Activated CD8-positive, alpha-beta memory T cell treated with anti-CD3 and anti-CD28 coated beads, Interleukin-2, amount 10 ng/mL, durations not matched to agents 7 days and 5 days (primary cell): ENCODE measurements at regions not wholly inside any gene's neighbourhood (a gene's known extent, or its start where the extent isn't known, plus 50 kb on each side); places are given as distances from the start of the nearest gene placed in this dataset.
"Not testable (repeated sequence)": the region's sequence is repeated elsewhere in the genome, so short reads cannot be mapped to it uniquely, and the experiment has no call there.

Source experiments
- ATAC-seq: fragments of 150-1000 bp; cut with Tn5 transposase; one replicate; pipeline ENCODE4 v1.10.0; 2021; ENCODE audit warnings: moderate library complexity
- CTCF ChIA-PET: fragments of 350-600 bp; sonication (Branson Sonifier 250); formaldehyde crosslinking; loops from one replicate; lab custom pipeline; 2021; ENCODE audit warnings: antibody characterized with exemption; lab: Charles Lee
- DNase-seq: peaks from one replicate; pipeline ENCODE4 v3.0.0-alpha.2; 2020
- H3K27ac Mint-ChIP-seq: one replicate; pipeline ENCODE4 v1.8.0; 2021; ENCODE audit warnings: mild to moderate bottlenecking, mixed read lengths
- H3K27me3 Mint-ChIP-seq: one replicate; pipeline ENCODE4 v1.8.0; 2021; ENCODE audit warnings: mixed read lengths
- H3K36me3 Mint-ChIP-seq: one replicate; pipeline ENCODE4 v1.8.0; 2021; ENCODE audit warnings: mild to moderate bottlenecking, mixed read lengths
- H3K4me1 Mint-ChIP-seq: one replicate; pipeline ENCODE4 v1.8.0; 2021; ENCODE audit warnings: mixed read lengths
- H3K4me3 Mint-ChIP-seq: one replicate; pipeline ENCODE4 v1.8.0; 2021; ENCODE audit warnings: mild to moderate bottlenecking, moderate library complexity, mixed read lengths
- H3K9me3 Mint-ChIP-seq: one replicate; pipeline ENCODE4 v1.8.0; 2022; ENCODE audit warnings: low read depth, mixed read lengths

DNA sequence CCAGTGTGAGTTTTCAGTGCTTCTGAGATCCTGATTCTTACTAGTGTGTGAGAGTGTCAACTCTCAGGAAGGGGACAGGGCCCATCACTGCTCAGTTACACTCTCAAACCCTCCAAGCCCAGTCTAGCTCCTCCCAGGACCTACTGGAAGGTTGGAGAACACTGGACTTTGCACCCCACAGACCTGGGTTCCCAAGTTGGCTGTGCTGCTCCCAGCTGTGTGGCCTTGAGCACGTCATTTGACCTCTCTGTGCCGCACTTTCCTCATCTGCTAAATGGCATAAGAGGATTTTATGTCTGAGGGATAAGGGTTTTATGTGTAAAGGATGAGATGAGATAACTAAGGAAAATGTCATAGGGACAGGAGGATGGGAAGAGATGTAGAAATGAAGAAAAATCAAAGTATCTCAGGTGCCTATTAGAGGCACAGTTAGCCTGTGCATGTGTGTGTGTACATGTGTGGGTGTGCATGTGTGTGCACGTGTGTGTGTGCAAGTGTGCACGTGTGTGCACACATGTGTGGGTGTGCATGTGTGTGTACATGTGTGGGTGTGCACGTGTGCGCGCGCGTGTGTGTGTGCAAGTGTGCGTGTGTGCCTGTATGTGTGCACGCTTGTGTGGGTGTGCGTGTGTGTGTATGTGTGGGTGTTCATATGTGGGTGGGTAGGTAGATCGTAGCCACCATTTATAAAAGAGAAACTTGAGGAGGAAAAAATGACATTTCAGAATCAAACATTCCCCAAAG, 108.0 kb upstream of the GRK3 start:
- Mint-ChIP-seq H3K36me3 (peaks cover 43% of the 10 kb centered on the region), H3K27ac (peak overlapping the region; percentile 0)

GRCh38 chr22:25458631-25459030, 105.8 kb upstream of the GRK3 start:
- ATAC-seq, H3K9me3 Mint-ChIP-seq, DNase-seq, H3K4me3 Mint-ChIP-seq, H3K27me3 Mint-ChIP-seq, CTCF ChIA-PET, H3K27ac Mint-ChIP-seq: not testable (repeated sequence)
- Mint-ChIP-seq H3K4me1 (peaks cover 13% of the 10 kb centered on the region), H3K36me3 (peaks cover 44% of the 10 kb centered on the region)

More for the DNA sequence above, 108.0 kb upstream of the GRK3 start:
- H3K9me3 Mint-ChIP-seq, DNase-seq, H3K4me3 Mint-ChIP-seq, ATAC-seq, CTCF ChIA-PET, H3K27me3 Mint-ChIP-seq: not testable (repeated sequence)
- H3K4me1 Mint-ChIP-seq = peaks cover 25% of the 10 kb centered on the region

GRCh38 chr22:25460682-25461081, 103.8 kb upstream of the GRK3 start:
- not testable (repeated sequence) for H3K4me3 Mint-ChIP-seq, H3K9me3 Mint-ChIP-seq, ATAC-seq, DNase-seq, H3K27me3 Mint-ChIP-seq
- H3K27ac Mint-ChIP-seq = peak overlapping the region; percentile 50
- peaks cover 11% of the 10 kb centered on the region for H3K4me1 Mint-ChIP-seq
- H3K36me3 Mint-ChIP-seq = peaks cover 40% of the 10 kb centered on the region
- CTCF ChIA-PET = interaction anchor here (6.0 kb wide), 1 partner anchor 313 kb away, joined by 45 read pairs; no protein-coding TSS in a partner anchor

DNA sequence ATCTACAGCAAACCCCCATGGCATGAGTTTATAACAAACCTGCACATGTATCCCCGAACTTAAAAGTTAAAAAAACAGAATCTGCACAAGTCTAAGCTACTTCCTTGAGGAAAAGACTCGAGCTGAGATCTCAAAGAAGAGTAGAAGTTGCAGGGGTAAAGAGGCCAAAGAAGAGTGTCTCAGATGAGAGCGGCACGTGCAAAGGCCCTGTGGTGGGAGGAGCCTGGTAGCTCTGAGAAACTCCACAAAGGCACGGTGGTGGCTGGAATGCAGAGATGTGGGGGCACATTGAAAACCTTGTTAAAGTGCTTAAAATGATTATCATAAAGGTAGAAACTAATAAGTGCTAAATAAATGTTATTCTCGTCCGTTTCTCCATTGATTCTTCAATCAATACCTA, 103.2 kb upstream of the GRK3 start:
- CTCF ChIA-PET = interaction anchor here (1.0 to 6.0 kb wide), 4 partner anchors 10 to 318 kb away, joined by 3 to 45 read pairs (median 14); no protein-coding TSS in a partner anchor
- Mint-ChIP-seq H3K27ac (peak overlapping the region; percentile 24), H3K36me3 (peaks cover 46% of the 10 kb centered on the region), H3K4me1 (peaks cover 16% of the 10 kb centered on the region), H3K27me3 (no peaks in the 10 kb centered on the region), H3K4me3 (no peak overlapping the region), H3K9me3 (no peaks in the 10 kb centered on the region)
- ATAC-seq = no peak
- DNase-seq = no peak

GRCh38 chr22:25462474-25463346, 101.8 kb upstream of the GRK3 start:
- peaks cover 46% of the 10 kb centered on the region for H3K36me3 Mint-ChIP-seq
- peak; percentile 85 for DNase-seq

DNA sequence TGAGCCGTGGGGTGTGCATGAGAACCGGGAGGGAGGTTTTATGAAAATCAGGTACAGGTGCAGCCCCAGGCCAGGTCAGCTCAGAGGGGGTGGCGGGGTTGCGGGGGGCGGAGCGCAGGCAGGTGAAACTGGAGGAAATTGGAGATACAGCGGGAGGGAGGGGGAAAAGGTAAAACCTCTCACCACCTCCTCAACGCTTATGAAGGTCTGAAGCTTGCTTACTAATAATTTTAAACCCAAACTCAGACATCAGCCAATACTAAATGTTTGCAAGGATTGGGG, 101.2 kb upstream of the GRK3 start:
- H3K9me3 Mint-ChIP-seq, H3K4me3 Mint-ChIP-seq, ATAC-seq, DNase-seq, H3K27me3 Mint-ChIP-seq: not testable (repeated sequence)
- Mint-ChIP-seq H3K36me3 (peaks cover 46% of the 10 kb centered on the region), H3K27ac (peak overlapping the region; percentile 53), H3K4me1 (peaks cover 15% of the 10 kb centered on the region)
- CTCF ChIA-PET = interaction anchor here (0.7 to 6.0 kb wide), 10 partner anchors 16 to 867 kb away, joined by 3 to 45 read pairs (median 4); no protein-coding TSS in a partner anchor

More at GRCh38 chr22:25462474-25463346, 101.8 kb upstream of the GRK3 start:
- H3K27ac Mint-ChIP-seq = peak overlapping the region; percentile 68
- CTCF ChIA-PET = interaction anchor here (0.6 to 6.0 kb wide), 27 partner anchors 11 to 868 kb away, joined by 3 to 45 read pairs (median 4); no protein-coding TSS in a partner anchor
- peaks cover 15% of the 10 kb centered on the region for H3K4me1 Mint-ChIP-seq
- H3K9me3 Mint-ChIP-seq, H3K27me3 Mint-ChIP-seq, H3K4me3 Mint-ChIP-seq: not testable (repeated sequence)
- ATAC-seq = peak; percentile 96

GRCh38 chr22:25464326-25464725, 100.1 kb upstream of the GRK3 start:
- not testable (repeated sequence) for DNase-seq, H3K27ac Mint-ChIP-seq, H3K27me3 Mint-ChIP-seq, ATAC-seq, H3K4me3 Mint-ChIP-seq, H3K9me3 Mint-ChIP-seq
- CTCF ChIA-PET = interaction anchor here (6.0 kb wide), 1 partner anchor 309 kb away, joined by 45 read pairs; no protein-coding TSS in a partner anchor
- peaks cover 38% of the 10 kb centered on the region for H3K36me3 Mint-ChIP-seq
- H3K4me1 Mint-ChIP-seq = peaks cover 15% of the 10 kb centered on the region

DNA sequence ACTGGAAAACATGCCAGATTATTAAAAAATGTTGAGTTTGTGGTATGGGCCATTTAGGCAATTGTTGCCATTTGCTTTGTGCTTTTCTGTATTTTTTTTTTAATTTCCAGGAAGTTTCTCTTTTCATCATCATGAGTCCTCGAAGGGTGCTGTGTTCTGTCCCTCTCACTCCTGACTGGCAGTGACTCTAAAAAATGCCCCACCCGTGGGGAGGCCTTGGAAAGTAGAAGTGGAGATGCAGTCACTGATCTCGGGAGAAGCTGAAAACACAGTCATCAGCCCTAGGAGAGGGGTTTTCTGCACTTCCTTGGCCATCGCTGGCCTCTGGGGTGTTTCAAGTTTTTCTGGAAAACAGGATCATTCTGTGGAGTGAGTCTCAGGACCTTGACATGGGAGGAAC, 98.5 kb upstream of the GRK3 start:
- ATAC-seq (no peak), DNase-seq (no peak)
- Mint-ChIP-seq H3K4me1 (peaks cover 15% of the 10 kb centered on the region), H3K27me3 (no peaks in the 10 kb centered on the region), H3K9me3 (no peaks in the 10 kb centered on the region), H3K36me3 (peaks cover 26% of the 10 kb centered on the region), H3K4me3 (no peak overlapping the region), H3K27ac (peak overlapping the region; percentile 70)
- CTCF ChIA-PET = interaction anchor here (1.6 kb wide), 1 partner anchor 307 kb away, joined by 6 read pairs; no protein-coding TSS in a partner anchor

GRCh38 chr22:25472382-25472781, 92.1 kb upstream of the GRK3 start:
- no peaks in the 10 kb centered on the region for H3K9me3 Mint-ChIP-seq
- H3K27ac Mint-ChIP-seq = no peak overlapping the region
- H3K4me3 Mint-ChIP-seq = no peak overlapping the region
- no peaks in the 10 kb centered on the region for H3K27me3 Mint-ChIP-seq
- H3K4me1 Mint-ChIP-seq = peaks cover 2% of the 10 kb centered on the region
- CTCF ChIA-PET = no interaction called here
- H3K36me3 Mint-ChIP-seq = peaks cover 22% of the 10 kb centered on the region
- ATAC-seq (no peak), DNase-seq (no peak)

DNA sequence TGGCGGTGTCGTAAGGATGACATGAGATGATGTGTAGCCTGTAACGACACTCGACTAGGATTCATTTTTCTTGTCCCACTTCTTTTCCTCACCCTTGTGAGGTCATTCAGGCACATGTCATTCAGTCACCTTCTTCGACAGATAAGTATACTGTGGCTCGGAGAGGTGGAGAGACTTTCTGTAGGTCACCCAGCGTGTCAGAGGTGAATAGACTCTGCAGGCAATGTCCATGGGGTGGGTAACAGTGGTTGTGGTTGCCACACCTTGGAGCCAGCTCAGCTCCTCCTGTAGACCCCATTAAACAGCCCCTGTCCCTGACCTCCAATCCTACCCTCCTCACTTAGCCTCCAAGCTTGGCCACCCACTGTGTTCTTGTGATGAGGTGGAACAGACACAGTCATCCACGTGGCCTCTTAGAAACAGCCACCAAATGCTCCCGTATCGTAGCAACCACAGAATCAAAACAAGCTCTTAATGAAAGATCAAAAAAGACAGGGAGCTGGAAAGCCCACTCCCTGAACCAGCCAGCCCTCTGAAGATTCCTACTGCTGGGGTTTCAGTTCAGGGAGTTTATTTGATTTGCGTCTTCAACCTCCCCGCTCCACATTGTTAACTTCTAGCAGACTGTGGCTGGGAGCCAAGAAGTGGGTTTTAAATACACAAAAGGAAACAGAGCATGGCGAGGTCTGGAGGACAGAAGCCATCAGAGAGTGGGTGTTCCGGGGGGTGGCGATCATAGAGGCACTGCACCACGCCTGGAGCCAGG, 89.0 kb upstream of the GRK3 start:
- H3K27me3 Mint-ChIP-seq = no peaks in the 10 kb centered on the region
- DNase-seq = no peak
- no peak overlapping the region for H3K27ac Mint-ChIP-seq
- no peaks in the 10 kb centered on the region for H3K9me3 Mint-ChIP-seq
- CTCF ChIA-PET = interaction anchor here (2.7 kb wide), 1 partner anchor 28 kb away, joined by 6 read pairs; no protein-coding TSS in a partner anchor
- ATAC-seq = no peak
- H3K36me3 Mint-ChIP-seq = peaks cover 36% of the 10 kb centered on the region
- H3K4me1 Mint-ChIP-seq = peaks cover 5% of the 10 kb centered on the region
- no peak overlapping the region for H3K4me3 Mint-ChIP-seq

- Mint-ChIP-seq H3K36me3 (peaks cover 51% of the 10 kb centered on the region), H3K27ac (no peak overlapping the region), H3K4me3 (no peak overlapping the region), H3K4me1 (peaks cover 5% of the 10 kb centered on the region), H3K27me3 (no peaks in the 10 kb centered on the region), H3K9me3 (no peaks in the 10 kb centered on the region)
- DNase-seq (no peak), ATAC-seq (no peak)
- CTCF ChIA-PET = interaction anchor here (2.1 to 2.7 kb wide), 2 partner anchors 30 to 296 kb away, joined by 5 to 6 read pairs; no protein-coding TSS in a partner anchor
Measured at GRCh38 chr22:25477358-25477757, 87.1 kb upstream of the GRK3 start.

DNA sequence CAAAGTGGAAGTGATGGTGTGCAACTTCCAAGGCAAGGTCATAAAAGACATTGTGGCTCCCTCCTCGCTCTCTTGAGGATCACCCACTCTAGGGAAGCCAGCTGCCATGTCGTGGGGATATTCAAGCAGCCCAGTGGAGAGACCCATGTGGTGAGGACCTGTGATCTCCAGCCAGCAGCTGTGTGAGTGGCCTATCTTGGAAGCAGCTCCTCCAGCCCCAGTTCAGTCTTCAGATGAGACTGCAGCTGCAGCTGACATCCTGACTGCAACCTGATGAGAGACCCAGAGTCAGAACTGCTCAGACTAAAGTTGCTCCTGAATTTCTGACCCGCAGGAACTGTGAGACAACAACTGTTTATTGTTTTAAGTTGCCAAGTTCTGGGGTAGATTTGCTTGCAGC, 86.4 kb upstream of the GRK3 start:
- DNase-seq (no peak), ATAC-seq (no peak)
- H3K27ac Mint-ChIP-seq = no peak overlapping the region
- peaks cover 57% of the 10 kb centered on the region for H3K36me3 Mint-ChIP-seq
- no peaks in the 10 kb centered on the region for H3K9me3 Mint-ChIP-seq
- H3K27me3 Mint-ChIP-seq = no peaks in the 10 kb centered on the region
- peaks cover 5% of the 10 kb centered on the region for H3K4me1 Mint-ChIP-seq
- CTCF ChIA-PET = interaction anchor here (2.1 kb wide), 1 partner anchor 295 kb away, joined by 5 read pairs; no protein-coding TSS in a partner anchor
- no peak overlapping the region for H3K4me3 Mint-ChIP-seq
